ENCODE measurements at regions not wholly inside any gene's neighbourhood (a gene's known extent, or its start where the extent isn't known, plus 50 kb on each side); places are given as distances from the start of the nearest gene placed in this dataset.

GRCh38 chr9:96026655-96027213, 151.2 kb downstream of the ERCC6L2 start:
- H2BK15ac ChIP-seq (ENCODE audit: low read length): peak overlapping the region; percentile 96
- H3K79me2 ChIP-seq (ENCODE audit: control insufficient read depth in 1 of 2, insufficient read depth in 2 of 2, low read length in 2 of 2): no peaks in the 10 kb centered on the region
- no peak overlapping the region for H2AFZ ChIP-seq (ENCODE audit: low read length)
- 0 out of 2 replicates have a peak, but pooled peaks have one; percentile 6 for TF ChIP-seq TBP (IDR thresholded peaks at IDR 0.05; ENCODE audit: low read depth, low read length)
- no peak for TF ChIP-seq FOSL1 (IDR thresholded peaks at IDR 0.05; ENCODE audit: insufficient read depth, low read depth, low read length)
- H3K23me2 ChIP-seq (ENCODE audit: low read depth, low read length): peaks cover 16% of the 10 kb centered on the region
- 80 to 100% methylated on average over 2 to 5 of the region's 5 CpGs for WGBS, 2 experiments (ENCODE audit: extremely low coverage in 1 of 2, insufficient coverage in 1 of 2, insufficient read length in 1 of 2, insufficient replicate concordance in 2 of 2, low coverage in 1 of 2, low lambda C conversion rate in 2 of 2, missing lambda C conversion rate in 1 of 2)
- peak overlapping the region; percentile 91 for H3K4ac ChIP-seq (replicated peaks; ENCODE audit: insufficient read length, low read depth, low read length)
- peaks cover 0 to 10% of the 10 kb centered on the region in 2 experiments for H4K20me1 ChIP-seq (replicated peaks in 1 of 2; ENCODE audit: control insufficient read depth in 1 of 2, insufficient read depth in 2 of 2, low read length in 2 of 2)
- H3K79me1 ChIP-seq (ENCODE audit: low read depth, low read length): no peaks in the 10 kb centered on the region
- H2BK20ac ChIP-seq (ENCODE audit: low read length): peak overlapping the region; percentile 87; the same call in 1 of the 2 replicates
- H4K8ac ChIP-seq (ENCODE audit: extremely low read depth, insufficient read depth, low read length): peak overlapping the region; percentile 70; the same call in 1 of the 2 replicates
- H2BK12ac ChIP-seq (ENCODE audit: low read depth, low read length): peak overlapping the region; percentile 96; the same call in 1 of the 2 replicates
- H3K4me3 ChIP-seq (ENCODE audit: extremely low read depth in 1 of 4, insufficient read depth in 2 of 4, low read depth in 3 of 4, low read length in 4 of 4): peak overlapping the region in 2 of 4 experiments; percentile 15 to 64; a peak in 5 of 8 replicates
- no peaks in the 10 kb centered on the region for H3K36me3 ChIP-seq (ENCODE audit: control insufficient read depth in 2 of 4, insufficient read depth in 4 of 4, low read length in 3 of 4)
- no peaks in the 10 kb centered on the region for H3K9me3 ChIP-seq (ENCODE audit: insufficient read depth in 2 of 2, low read depth in 1 of 2, low read length in 1 of 2)
- H3K27ac ChIP-seq (ENCODE audit: low read depth, low read length): no peak overlapping the region
- ChIA-PET POLR2A (ENCODE audit: partially characterized antibody) (interaction anchor here (0.9 kb wide), 1 partner anchor 151 kb away, joined by 3 read pairs; the partner anchor contains the start of gene ERCC6L2), CTCF (ENCODE audit: partially characterized antibody) (interaction anchor here (0.6 to 1.4 kb wide), 16 partner anchors 8 to 357 kb away, joined by 3 to 6 read pairs (median 3); no protein-coding TSS in a partner anchor)
- no peak overlapping the region for H3K14ac ChIP-seq (ENCODE audit: insufficient read length)
- no peak overlapping the region for H2BK120ac ChIP-seq (replicated peaks; ENCODE audit: low read depth, low read length)
- no peak for FAIRE-seq
- peak overlapping the region; percentile 56 for H3K23ac ChIP-seq (ENCODE audit: insufficient read length)
- peak overlapping the region; percentile 27; the same call in 1 of the 2 replicates for H2BK5ac ChIP-seq (ENCODE audit: low read depth, low read length)
- peak overlapping the region; percentile 99 for H3K56ac ChIP-seq (replicated peaks; ENCODE audit: insufficient read length, low read depth, low read length)
- peaks cover 3 to 18% (median 9%) of the 10 kb centered on the region in 4 experiments for H3K4me1 ChIP-seq (replicated peaks in 1 of 4; ENCODE audit: control insufficient read depth in 3 of 4, insufficient read depth in 4 of 4, low read length in 3 of 4)
- DNase-seq (ENCODE audit: low read depth in 1 of 2, low spot score in 2 of 2): no peak
- no peak overlapping the region for H4K5ac ChIP-seq (ENCODE audit: insufficient read length, low read depth, low read length)
- no peak overlapping the region for H3K9ac ChIP-seq (replicated peaks in 1 of 4; ENCODE audit: extremely low read depth in 1 of 4, low read depth in 3 of 4, low read length in 3 of 4)
- H3K4me2 ChIP-seq (ENCODE audit: insufficient read depth in 1 of 2, low read depth in 2 of 2, low read length in 2 of 2): peak overlapping the region; percentile 78 to 91
- peak overlapping the region; percentile 98 for H2AK5ac ChIP-seq (ENCODE audit: low read depth, low read length)
- H4K91ac ChIP-seq (replicated peaks; ENCODE audit: insufficient read length, low read length): peak overlapping the region; percentile 91
- peak overlapping the region; percentile 68; the same call in 1 of the 2 replicates for H3K18ac ChIP-seq (ENCODE audit: extremely low read depth, low read length)
- peaks cover 36 to 75% (median 68%) of the 10 kb centered on the region in 4 experiments for H3K27me3 ChIP-seq (replicated peaks in 1 of 4; ENCODE audit: control insufficient read depth in 3 of 4, extremely low read depth in 1 of 4, insufficient read depth in 3 of 4, low read length in 3 of 4)
